HEK293T (cell line): ENCODE measurements at regions not wholly inside any gene's neighbourhood (a gene's known extent, or its start where the extent isn't known, plus 50 kb on each side); places are given as distances from the start of the nearest gene placed in this dataset.

ENCODE experiments used
- CTCF ChIA-PET: fragments of 350-600 bp; formaldehyde crosslinking; extraction: SDS; loops from one replicate; lab custom pipeline; 2021; ENCODE audit warnings: antibody characterized with exemption, inconsistent platforms; lab: Yijun Ruan, JAX
- POLR2A ChIA-PET: fragments of 350-600 bp; formaldehyde crosslinking; extraction: SDS; loops from one replicate; lab custom pipeline; 2020; ENCODE audit warnings: antibody characterized with exemption, inconsistent platforms; lab: Yijun Ruan, JAX
- DNase-seq: peaks from one replicate; pipeline ENCODE4 v3.0.0; 2012; ENCODE audit warnings: mixed read lengths; ENCODE audit errors: extremely low spot score
- ARNT ChIP-seq: fragments of 450-650 bp; IDR thresholded peaks from 2 replicates; pipeline ENCODE4 v1.6.1; 2017; ENCODE audit warnings: mild to moderate bottlenecking
- BHLHE40 ChIP-seq: fragments of 450-650 bp; IDR thresholded peaks from 2 replicates; pipeline ENCODE4 v1.6.1; 2016; ENCODE audit warnings: mild to moderate bottlenecking, moderate library complexity, borderline replicate concordance
- CTBP1 ChIP-seq: fragments of 450-650 bp; IDR thresholded peaks from 2 replicates; pipeline ENCODE4 v1.6.1; 2016; ENCODE audit warnings: borderline replicate concordance
- ELF4 ChIP-seq: fragments of 450-650 bp; IDR thresholded peaks from 2 replicates; pipeline ENCODE4 v1.6.1; 2017; ENCODE audit warnings: antibody characterized with exemption
- FOXA1 ChIP-seq: fragments of 450-650 bp; IDR thresholded peaks from 2 replicates; pipeline ENCODE4 v1.6.1; 2016; ENCODE audit warnings: mild to moderate bottlenecking
- FOXK2 ChIP-seq: fragments of 450-650 bp; IDR thresholded peaks from 2 replicates; pipeline ENCODE4 v1.6.1; 2016; ENCODE audit warnings: mild to moderate bottlenecking
- FOXM1 ChIP-seq: fragments of 450-650 bp; IDR thresholded peaks from 2 replicates; pipeline ENCODE4 v1.6.1; 2017; ENCODE audit warnings: mild to moderate bottlenecking, borderline replicate concordance
- HDGF ChIP-seq: fragments of 450-650 bp; IDR thresholded peaks from 2 replicates; pipeline ENCODE4 v1.6.1; 2017; ENCODE audit warnings: antibody characterized with exemption, borderline replicate concordance
- L3MBTL2 ChIP-seq: fragments of 450-650 bp; conservative IDR thresholded peaks from 2 replicates; pipeline ENCODE4 v1.6.1; 2016; ENCODE audit warnings: mild to moderate bottlenecking
- LEF1 ChIP-seq: fragments of 450-650 bp; IDR thresholded peaks from 2 replicates; pipeline ENCODE4 v1.6.1; 2017; ENCODE audit warnings: mild to moderate bottlenecking, borderline replicate concordance
- NFRKB ChIP-seq: fragments of 450-650 bp; IDR thresholded peaks from 2 replicates; pipeline ENCODE4 v1.6.1; 2016; ENCODE audit warnings: mild to moderate bottlenecking, moderate library complexity
- PKNOX1 ChIP-seq: fragments of 450-650 bp; IDR thresholded peaks from 2 replicates; pipeline ENCODE4 v1.6.1; 2016
- SP1 ChIP-seq: fragments of 450-650 bp; IDR thresholded peaks from 2 replicates; pipeline ENCODE4 v1.6.1; 2017
- SUZ12 ChIP-seq: fragments of 450-650 bp; IDR thresholded peaks from 2 replicates; pipeline ENCODE4 v1.6.1; 2016; ENCODE audit warnings: mild to moderate bottlenecking
- TARDBP ChIP-seq: fragments of 450-650 bp; IDR thresholded peaks from 2 replicates; pipeline ENCODE4 v1.6.1; 2016
- ZNF384 ChIP-seq: fragments of 450-650 bp; IDR thresholded peaks from 2 replicates; pipeline ENCODE4 v1.6.1; 2016

- no peak for DNase-seq
- ChIA-PET POLR2A (no interaction called here), CTCF (no interaction called here)
- TF ChIP-seq ARNT (no peak), ELF4 (no peak), LEF1 (no peak), CTBP1 (no peak)
Measured at GRCh38 chr2:128474036-128474955, 155.6 kb upstream of the HS6ST1 start.

GRCh38 chr2:128474962-128475361 is 156.3 kb upstream of the HS6ST1 start:
- TF ChIP-seq FOXM1, result no peak
- TF ChIP-seq NFRKB, result no peak
- TF ChIP-seq HDGF, result no peak
- no peak for TF ChIP-seq ELF4
- TF ChIP-seq SP1, result no peak
- ChIA-PET CTCF (no interaction called here), POLR2A (no interaction called here)
- no peak for DNase-seq

GRCh38 chr2:128475427-128476211 is 157.0 kb upstream of the HS6ST1 start:
- TF ChIP-seq FOXK2, result no peak
- TF ChIP-seq FOXM1, result no peak
- TF ChIP-seq L3MBTL2, result no peak
- TF ChIP-seq BHLHE40, result no peak
- no peak for TF ChIP-seq CTBP1
- POLR2A ChIA-PET, result no interaction called here
- DNase-seq, result no peak
- CTCF ChIA-PET, result no interaction called here

- DNase-seq, result no peak
- POLR2A ChIA-PET, result no interaction called here
Measured at GRCh38 chr2:128477026-128477820, 158.6 kb upstream of the HS6ST1 start.

GRCh38 chr2:128477891-128478290 is 159.2 kb upstream of the HS6ST1 start:
- ChIA-PET POLR2A (no interaction called here), CTCF (no interaction called here)
- no peak for DNase-seq
- no peak for TF ChIP-seq PKNOX1
- no peak for TF ChIP-seq FOXK2
- TF ChIP-seq L3MBTL2, result no peak
- TF ChIP-seq ZNF384, result no peak
- no peak for TF ChIP-seq TARDBP
- TF ChIP-seq FOXA1, result no peak

More at GRCh38 chr2:128477026-128477820, 158.6 kb upstream of the HS6ST1 start:
- TF ChIP-seq ARNT (no peak), NFRKB (no peak), L3MBTL2 (no peak), PKNOX1 (no peak), FOXM1 (no peak), CTBP1 (no peak), ELF4 (no peak), LEF1 (no peak), FOXK2 (no peak), SP1 (no peak), HDGF (no peak), SUZ12 (no peak), FOXA1 (no peak), BHLHE40 (no peak)
- CTCF ChIA-PET, result interaction anchor here (0.7 kb wide), 1 partner anchor 66 kb away, joined by 4 read pairs; no protein-coding TSS in a partner anchor

- POLR2A ChIA-PET, result interaction anchor here (0.7 kb wide), 1 partner anchor 148 kb away, joined by 4 read pairs; no protein-coding TSS in a partner anchor
- no peak for DNase-seq
- TF ChIP-seq PKNOX1 (no peak), CTBP1 (no peak), ZNF384 (no peak), ARNT (no peak), SUZ12 (no peak), L3MBTL2 (no peak), SP1 (no peak), BHLHE40 (no peak), NFRKB (no peak), LEF1 (no peak)
- CTCF ChIA-PET, result no interaction called here
Measured at GRCh38 chr2:128485761-128486639, 167.3 kb upstream of the HS6ST1 start.
